ENCODE measurements at regions not wholly inside any gene's neighbourhood (a gene's known extent, or its start where the extent isn't known, plus 50 kb on each side); places are given as distances from the start of the nearest gene placed in this dataset.
"Not testable (repeated sequence)": the region's sequence is repeated elsewhere in the genome, so short reads cannot be mapped to it uniquely, and the experiment has no call there.

GRCh38 chr3:65169961-65170360 lies 482.2 kb upstream of the ADAMTS9 start:
- DNase-seq: no peak

GRCh38 chr3:65168547-65168946 lies 480.7 kb upstream of the ADAMTS9 start:
- DNase-seq: no peak

- no peak for DNase-seq
Observed at GRCh38 chr3:65166531-65166930, 478.7 kb upstream of the ADAMTS9 start.

GRCh38 chr3:65158023-65158422 lies 470.2 kb upstream of the ADAMTS9 start:
- no peak for DNase-seq

- DNase-seq: no peak
Observed at GRCh38 chr3:65153850-65154512, 466.2 kb upstream of the ADAMTS9 start.

GRCh38 chr3:65151666-65152065 lies 463.9 kb upstream of the ADAMTS9 start:
- no peak for DNase-seq

GRCh38 chr3:65149877-65150276 lies 462.1 kb upstream of the ADAMTS9 start:
- DNase-seq: no peak

GRCh38 chr3:65148687-65149086 lies 460.9 kb upstream of the ADAMTS9 start:
- no peak for DNase-seq

GRCh38 chr3:65146179-65146578 lies 458.4 kb upstream of the ADAMTS9 start:
- no peak for DNase-seq

GRCh38 chr3:65145680-65146079 lies 457.9 kb upstream of the ADAMTS9 start:
- DNase-seq: no peak

- DNase-seq: no peak
Observed at GRCh38 chr3:65144791-65145351, 457.1 kb upstream of the ADAMTS9 start.

GRCh38 chr3:65142456-65142855 lies 454.7 kb upstream of the ADAMTS9 start:
- no peak for DNase-seq

- DNase-seq: no peak
Observed at GRCh38 chr3:65138556-65138955, 450.8 kb upstream of the ADAMTS9 start.

GRCh38 chr3:65133752-65134151 lies 446.0 kb upstream of the ADAMTS9 start:
- DNase-seq: not testable (repeated sequence)

- DNase-seq: no peak
Observed at GRCh38 chr3:65130782-65131181, 443.0 kb upstream of the ADAMTS9 start.

- no peak for DNase-seq
Observed at GRCh38 chr3:65128346-65128745, 440.5 kb upstream of the ADAMTS9 start.

GRCh38 chr3:65126527-65127410 lies 439.0 kb upstream of the ADAMTS9 start:
- no peak for DNase-seq

- not testable (repeated sequence) for DNase-seq
Observed at GRCh38 chr3:65120156-65120555, 432.4 kb upstream of the ADAMTS9 start.

- DNase-seq: no peak
Observed at GRCh38 chr3:65118912-65119499, 431.2 kb upstream of the ADAMTS9 start.

- DNase-seq: no peak
Observed at GRCh38 chr3:65114041-65114440, 426.2 kb upstream of the ADAMTS9 start.

GRCh38 chr3:65112751-65113300 lies 425.0 kb upstream of the ADAMTS9 start:
- no peak for DNase-seq

- DNase-seq: no peak
Observed at GRCh38 chr3:65110661-65111060, 422.9 kb upstream of the ADAMTS9 start.

GRCh38 chr3:65109966-65110500 lies 422.2 kb upstream of the ADAMTS9 start:
- DNase-seq: no peak
